Upper lobe of right lung (tissue), 1 donor: ENCODE measurements at regions not wholly inside any gene's neighbourhood (a gene's known extent, or its start where the extent isn't known, plus 50 kb on each side); places are given as distances from the start of the nearest gene placed in this dataset.

ENCODE experiments used
- ATAC-seq: fragments of 200-7000 bp; cut with Tn5 transposase; one replicate; pipeline ENCODE4 v1.9.1; 2020; ENCODE audit warnings: mild to moderate bottlenecking, moderate library complexity
- DNase-seq: peaks from one replicate; pipeline ENCODE4 v3.0.0-alpha.2; 2020
- H3K27ac ChIP-seq: fragments of 200-600 bp; one replicate; pipeline ENCODE4 v1.8.0; 2022
- H3K27me3 ChIP-seq: fragments of 200-600 bp; one replicate; pipeline ENCODE4 v1.8.0; 2022; ENCODE audit warnings: mild to moderate bottlenecking
- H3K36me3 ChIP-seq: fragments of 200-600 bp; one replicate; pipeline ENCODE4 v1.8.0; 2022
- H3K4me1 ChIP-seq: fragments of 200-600 bp; one replicate; pipeline ENCODE4 v1.8.0; 2022
- H3K4me3 ChIP-seq: fragments of 200-600 bp; one replicate; pipeline ENCODE4 v1.8.0; 2022; ENCODE audit warnings: mild to moderate bottlenecking
- H3K9me3 ChIP-seq: fragments of 200-600 bp; one replicate; pipeline ENCODE4 v1.8.0; 2022
- intact Hi-C: fragments of 100-400 bp; cut with DNase I; formaldehyde crosslinking; loops from one replicate; pipeline ENCODE4 v1.11.0; 2022
- TF ChIP-seq, protein P1 (sequence below): fragments of 200-600 bp; IDR thresholded peaks from one replicate; pipeline ENCODE4 v1.8.0; 2022; ENCODE audit warnings: antibody characterized with exemption
- donor health status: DM: no; HTN: yes; CAD: no; lungs with severe emphysema.

DNA sequence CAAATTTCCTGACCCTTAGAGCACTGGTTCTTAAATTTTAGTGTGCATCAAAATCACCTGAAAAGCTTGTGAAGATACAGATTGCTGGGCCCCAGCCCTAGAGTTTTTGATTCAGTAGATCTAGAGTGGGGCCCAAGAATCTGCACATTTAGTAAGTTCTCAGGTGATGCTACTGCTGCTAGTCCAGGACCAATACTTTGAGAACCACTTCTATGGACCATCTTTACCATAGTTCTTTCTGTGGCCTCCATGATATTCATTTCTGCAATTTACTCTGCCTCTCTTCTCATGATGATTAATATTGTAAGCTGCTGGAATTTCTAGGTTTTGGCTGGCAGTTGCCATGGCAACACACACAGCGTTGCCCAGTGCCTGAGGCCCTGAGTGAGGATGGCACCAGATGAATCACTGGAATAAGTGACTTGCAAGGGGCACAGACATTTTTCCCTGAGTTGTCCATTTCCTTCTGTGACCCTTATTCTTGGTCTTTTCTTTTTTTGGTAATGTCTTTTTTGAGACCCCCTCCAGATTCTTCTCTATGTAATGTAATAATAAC lies 83.6 kb downstream of the PPP1R2C start:
- H3K9me3 ChIP-seq = no peaks in the 10 kb centered on the region
- no peaks in the 10 kb centered on the region for H3K4me1 ChIP-seq
- no peak for ATAC-seq
- no peaks in the 10 kb centered on the region for H3K36me3 ChIP-seq
- intact Hi-C loops = no loop called here
- no peaks in the 10 kb centered on the region for H3K27me3 ChIP-seq
- no peak overlapping the region for H3K4me3 ChIP-seq
- no peak overlapping the region for H3K27ac ChIP-seq
- TF ChIP-seq, protein P1, sequence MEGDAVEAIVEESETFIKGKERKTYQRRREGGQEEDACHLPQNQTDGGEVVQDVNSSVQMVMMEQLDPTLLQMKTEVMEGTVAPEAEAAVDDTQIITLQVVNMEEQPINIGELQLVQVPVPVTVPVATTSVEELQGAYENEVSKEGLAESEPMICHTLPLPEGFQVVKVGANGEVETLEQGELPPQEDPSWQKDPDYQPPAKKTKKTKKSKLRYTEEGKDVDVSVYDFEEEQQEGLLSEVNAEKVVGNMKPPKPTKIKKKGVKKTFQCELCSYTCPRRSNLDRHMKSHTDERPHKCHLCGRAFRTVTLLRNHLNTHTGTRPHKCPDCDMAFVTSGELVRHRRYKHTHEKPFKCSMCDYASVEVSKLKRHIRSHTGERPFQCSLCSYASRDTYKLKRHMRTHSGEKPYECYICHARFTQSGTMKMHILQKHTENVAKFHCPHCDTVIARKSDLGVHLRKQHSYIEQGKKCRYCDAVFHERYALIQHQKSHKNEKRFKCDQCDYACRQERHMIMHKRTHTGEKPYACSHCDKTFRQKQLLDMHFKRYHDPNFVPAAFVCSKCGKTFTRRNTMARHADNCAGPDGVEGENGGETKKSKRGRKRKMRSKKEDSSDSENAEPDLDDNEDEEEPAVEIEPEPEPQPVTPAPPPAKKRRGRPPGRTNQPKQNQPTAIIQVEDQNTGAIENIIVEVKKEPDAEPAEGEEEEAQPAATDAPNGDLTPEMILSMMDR = no peak
- no peak for DNase-seq

DNA sequence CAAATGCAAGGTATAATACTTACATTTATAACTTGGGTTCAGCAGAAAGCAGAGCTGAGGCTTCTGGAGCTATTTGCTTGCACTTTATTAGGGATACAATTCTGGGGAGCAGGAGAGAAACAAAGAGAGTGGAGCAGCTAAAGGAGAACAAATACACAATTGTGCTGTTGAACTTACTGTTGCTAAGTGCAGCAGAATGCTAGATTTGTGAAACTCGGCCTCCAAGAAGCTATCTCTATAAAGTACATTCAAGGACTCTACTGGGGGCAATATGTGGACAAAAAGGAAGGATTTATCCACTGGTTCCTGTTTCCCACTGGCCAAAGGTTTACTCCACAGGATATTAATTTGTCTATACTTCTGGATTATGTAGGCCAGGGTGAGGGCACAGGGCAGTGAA lies 86.8 kb downstream of the PPP1R2C start:
- intact Hi-C loops = no loop called here
- H3K27me3 ChIP-seq = no peaks in the 10 kb centered on the region
- H3K4me3 ChIP-seq = no peak overlapping the region
- TF ChIP-seq, protein P1 = no peak
- DNase-seq (no peak), ATAC-seq (no peak)
- no peaks in the 10 kb centered on the region for H3K9me3 ChIP-seq
- no peak overlapping the region for H3K27ac ChIP-seq
- no peaks in the 10 kb centered on the region for H3K4me1 ChIP-seq
- H3K36me3 ChIP-seq = no peaks in the 10 kb centered on the region

DNA sequence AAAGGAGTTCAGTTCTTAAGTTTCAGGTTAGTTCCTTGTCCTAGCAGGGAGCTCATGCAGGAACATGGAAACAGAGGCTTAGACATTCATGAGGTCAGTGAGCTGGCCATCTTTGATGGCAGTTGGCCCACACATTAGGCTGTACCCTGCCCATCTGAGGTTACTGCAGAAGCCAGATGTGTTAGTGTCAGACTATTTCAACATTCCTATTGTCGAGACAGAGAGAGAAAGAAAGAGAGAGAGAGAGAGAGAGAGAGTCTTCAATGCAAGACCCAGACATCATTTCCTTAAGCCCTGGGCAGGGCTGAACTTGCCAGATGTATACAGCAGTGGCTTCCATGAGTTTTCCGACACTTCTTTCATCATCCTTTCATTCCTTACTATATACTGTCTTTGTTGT lies 91.3 kb downstream of the PPP1R2C start:
- no peak for ATAC-seq
- Histone ChIP-seq H3K36me3 (no peaks in the 10 kb centered on the region), H3K27ac (no peak overlapping the region), H3K9me3 (no peaks in the 10 kb centered on the region), H3K4me1 (no peaks in the 10 kb centered on the region), H3K27me3 (no peaks in the 10 kb centered on the region), H3K4me3 (no peak overlapping the region)
- TF ChIP-seq, protein P1 = no peak
- DNase-seq = no peak
- intact Hi-C loops = no loop called here

DNA sequence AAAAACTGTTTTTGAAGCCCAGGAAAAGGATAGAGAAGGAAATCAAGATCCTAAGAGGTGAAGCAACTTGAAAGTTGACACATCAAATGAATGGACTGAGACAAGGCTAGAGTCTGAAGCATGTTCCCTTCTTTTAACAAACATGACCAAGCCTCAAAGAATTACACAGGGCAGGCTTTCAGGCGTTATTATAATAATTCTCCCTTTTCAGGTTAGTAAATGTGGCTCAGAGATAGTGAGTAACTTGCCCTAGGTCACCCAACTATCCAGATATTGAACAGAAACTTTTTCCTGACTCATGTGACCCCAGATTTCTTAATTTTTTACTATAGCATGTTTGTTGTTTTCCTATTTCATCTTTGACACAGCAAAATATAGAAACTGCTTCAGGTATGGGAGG lies 91.7 kb downstream of the PPP1R2C start:
- H3K27me3 ChIP-seq = no peaks in the 10 kb centered on the region
- TF ChIP-seq, protein P1 = no peak
- intact Hi-C loops = no loop called here
- no peaks in the 10 kb centered on the region for H3K4me1 ChIP-seq
- H3K36me3 ChIP-seq = no peaks in the 10 kb centered on the region
- H3K9me3 ChIP-seq = no peaks in the 10 kb centered on the region
- H3K27ac ChIP-seq = no peak overlapping the region
- H3K4me3 ChIP-seq = no peak overlapping the region
- no peak for DNase-seq
- no peak for ATAC-seq

DNA sequence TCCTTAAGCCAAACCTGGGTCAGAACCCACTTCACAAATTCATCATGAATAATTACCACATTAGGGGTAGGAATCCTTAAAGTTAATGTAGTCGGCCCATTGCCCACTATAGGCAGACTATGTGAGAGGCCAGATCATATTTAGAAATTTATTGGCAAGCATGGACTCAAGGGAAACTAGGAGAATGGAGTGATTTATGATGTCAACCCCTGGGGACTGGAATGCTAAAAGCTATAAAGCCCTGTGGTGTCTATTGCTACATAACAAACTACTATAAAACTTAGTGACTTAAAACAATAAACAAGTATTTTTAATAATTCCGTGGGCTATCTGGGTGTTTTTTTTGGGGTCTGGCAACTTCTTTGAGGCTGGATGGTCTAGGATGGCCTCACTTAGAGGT lies 93.9 kb downstream of the PPP1R2C start:
- Histone ChIP-seq H3K4me3 (no peak overlapping the region), H3K4me1 (no peaks in the 10 kb centered on the region), H3K27me3 (no peaks in the 10 kb centered on the region), H3K27ac (no peak overlapping the region), H3K9me3 (no peaks in the 10 kb centered on the region), H3K36me3 (no peaks in the 10 kb centered on the region)
- ATAC-seq (no peak), DNase-seq (no peak)
- TF ChIP-seq, protein P1 = no peak
- intact Hi-C loops = no loop called here

DNA sequence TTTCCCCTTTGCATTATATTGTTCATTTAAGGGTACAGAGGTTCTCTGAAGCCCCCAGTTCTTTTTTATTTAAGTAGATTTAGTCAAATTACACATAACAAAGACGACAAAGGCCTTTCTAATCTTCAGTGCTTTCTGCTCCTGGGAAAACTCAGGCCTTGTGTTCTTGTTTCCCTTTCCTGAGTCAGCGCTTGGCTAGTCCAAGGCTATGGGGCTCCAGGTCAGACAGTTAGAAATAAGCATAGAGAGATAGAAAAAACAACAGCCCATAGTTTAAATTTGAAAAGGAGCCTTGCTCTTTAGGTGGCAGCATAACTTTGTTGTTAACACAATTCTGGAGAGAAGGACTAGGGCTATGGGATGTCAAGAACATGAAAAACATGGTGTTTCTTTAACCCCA lies 97.3 kb downstream of the PPP1R2C start:
- ATAC-seq (no peak), DNase-seq (no peak)
- no peak overlapping the region for H3K4me3 ChIP-seq
- intact Hi-C loops = no loop called here
- H3K9me3 ChIP-seq = no peaks in the 10 kb centered on the region
- no peaks in the 10 kb centered on the region for H3K4me1 ChIP-seq
- TF ChIP-seq, protein P1 = no peak
- H3K36me3 ChIP-seq = no peaks in the 10 kb centered on the region
- no peak overlapping the region for H3K27ac ChIP-seq
- H3K27me3 ChIP-seq = no peaks in the 10 kb centered on the region
